ENCODE measurements at regions not wholly inside any gene's neighbourhood (a gene's known extent, or its start where the extent isn't known, plus 50 kb on each side); places are given as distances from the start of the nearest gene placed in this dataset.

DNA sequence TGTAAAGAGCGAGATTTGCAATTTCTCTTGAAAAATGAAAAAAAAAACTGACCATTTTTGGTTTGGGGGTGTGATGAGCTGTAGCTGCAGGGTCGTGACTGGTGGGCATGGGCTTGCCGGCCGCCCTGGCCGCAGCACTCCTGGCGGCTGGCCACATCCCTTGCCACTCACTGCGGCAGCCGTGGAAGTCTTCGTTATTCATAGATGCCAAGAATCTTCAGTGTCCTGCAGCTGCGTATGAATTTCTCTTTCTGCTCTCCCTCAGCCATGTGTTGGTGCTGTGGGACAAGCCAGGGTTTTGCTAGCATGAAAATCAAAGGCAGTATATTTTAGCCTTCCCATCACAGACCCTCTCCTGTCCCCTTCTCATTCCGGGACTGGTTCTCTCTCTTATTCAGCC, 151.7 kb upstream of the TSHZ3 start:
- no peak for DNase-seq (ENCODE audit: low read depth, low spot score)

DNA sequence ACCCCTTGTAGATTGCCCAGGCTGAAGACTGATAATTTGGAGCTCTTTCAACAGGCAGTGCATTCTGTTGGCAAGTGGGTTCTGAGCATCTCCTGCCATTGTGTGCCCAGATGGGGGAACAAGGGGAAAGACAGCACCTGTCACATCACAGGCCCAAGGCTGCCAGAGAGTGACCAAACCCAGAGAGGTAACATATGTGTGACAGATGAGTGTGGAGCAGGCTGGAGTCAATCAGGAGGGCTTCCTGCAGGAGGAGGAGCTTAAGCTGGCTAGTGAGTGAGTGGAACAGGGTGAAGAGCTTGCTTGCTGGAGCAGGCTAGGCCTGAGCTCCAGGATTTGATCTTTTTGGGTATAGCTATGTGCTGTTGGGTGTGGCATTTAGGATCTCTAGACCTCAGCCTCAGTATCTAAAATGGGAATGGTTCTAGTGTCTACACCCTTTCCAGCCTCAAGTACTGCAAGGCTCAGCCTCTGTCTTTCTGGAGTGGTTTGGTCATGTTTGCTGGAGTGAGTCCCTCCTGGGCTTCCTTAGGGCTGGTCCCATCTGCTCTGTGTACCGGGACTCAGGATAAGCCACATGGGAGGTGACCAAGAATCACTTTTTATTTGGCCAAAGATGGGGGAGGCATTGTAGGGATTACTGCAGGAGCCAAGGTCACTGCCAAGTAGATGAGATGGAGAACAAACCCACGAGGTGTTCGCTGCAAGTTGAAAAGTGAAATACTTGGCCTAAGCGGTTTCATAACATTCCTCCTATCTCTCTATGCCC, 152.4 kb upstream of the TSHZ3 start:
- DNase-seq (ENCODE audit: low read depth, low spot score): no peak

GRCh38 chr19:31502536-31503170, 153.4 kb upstream of the TSHZ3 start:
- no peak for DNase-seq (ENCODE audit: low read depth, low spot score)

DNA sequence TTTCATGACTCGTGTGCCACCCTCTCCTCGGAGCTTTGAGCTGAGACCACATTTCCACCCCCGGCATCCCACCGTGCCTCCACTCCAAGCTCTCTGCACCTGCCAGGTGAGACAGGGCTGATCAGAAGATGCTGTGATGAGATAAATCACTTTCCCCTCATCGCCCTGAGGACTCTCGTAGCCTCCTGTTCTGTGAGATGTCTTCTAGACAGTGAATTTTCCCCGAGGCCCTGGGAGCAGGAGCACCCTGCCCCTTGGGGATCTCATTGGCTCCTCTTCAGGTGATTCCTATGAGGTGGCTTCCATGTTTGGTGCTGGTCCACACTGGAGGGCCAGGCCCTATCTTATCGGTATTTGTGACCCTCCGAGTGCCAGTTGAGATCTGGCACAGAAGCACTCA, 154.0 kb upstream of the TSHZ3 start:
- no peak for DNase-seq (ENCODE audit: low read depth, low spot score)

DNA sequence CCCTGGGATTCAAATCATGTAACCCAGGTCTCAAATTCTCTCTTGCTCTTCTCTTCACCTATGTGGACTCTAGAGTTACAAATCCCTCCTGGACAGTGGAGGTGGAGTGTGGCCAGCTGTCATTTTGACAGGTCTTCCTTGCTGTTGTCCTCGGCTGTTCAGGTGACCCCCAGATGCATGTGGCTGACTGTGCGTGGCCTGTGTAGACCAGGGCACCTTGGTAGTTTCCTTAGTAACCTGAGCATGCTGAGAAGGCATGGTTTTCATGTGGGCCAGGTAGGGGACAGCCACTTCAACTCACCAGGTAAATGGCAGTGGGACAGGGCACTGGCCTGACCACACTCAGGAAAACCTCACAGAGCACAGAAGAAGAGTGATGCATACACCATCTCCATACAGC, 155.0 kb upstream of the TSHZ3 start:
- DNase-seq (ENCODE audit: low read depth, low spot score): no peak

DNA sequence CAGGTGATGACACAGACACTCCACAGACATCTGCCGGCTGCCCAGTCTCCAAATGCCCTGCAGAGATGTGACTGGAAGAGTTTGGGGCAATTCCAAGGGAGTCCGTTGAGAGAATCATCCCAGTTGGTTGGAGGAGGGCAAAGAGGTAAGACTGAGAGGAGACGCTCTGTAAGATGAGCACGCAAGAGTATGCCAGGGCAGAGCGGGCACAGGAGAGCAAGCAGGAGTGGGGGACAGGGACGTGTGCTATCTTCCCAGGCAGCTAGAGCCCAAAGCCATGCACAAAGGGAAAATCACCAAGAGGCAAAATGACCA, 156.3 kb upstream of the TSHZ3 start:
- no peak for DNase-seq (ENCODE audit: low read depth, low spot score)

GRCh38 chr19:31506102-31506501, 156.9 kb upstream of the TSHZ3 start:
- DNase-seq (ENCODE audit: low read depth, low spot score): no peak

DNA sequence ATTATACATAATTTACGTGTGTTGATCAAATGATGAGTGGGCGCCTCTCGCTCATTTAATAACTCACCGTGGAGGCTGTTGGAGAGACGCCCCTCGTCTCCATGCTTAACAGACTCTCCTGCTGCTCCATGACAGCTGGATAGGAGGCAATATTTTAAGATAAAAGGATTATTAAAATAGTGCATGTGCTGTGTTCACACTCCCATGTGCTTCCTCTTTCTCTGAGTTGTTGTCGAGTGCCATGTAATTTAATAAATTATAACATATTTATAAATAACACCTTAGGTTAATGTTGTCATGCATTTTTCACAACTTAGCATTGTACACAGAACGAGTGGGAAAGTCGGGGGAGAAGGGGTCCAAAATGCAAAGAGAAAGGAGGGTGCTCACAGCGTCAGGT, 161.4 kb upstream of the TSHZ3 start:
- no peak for DNase-seq (ENCODE audit: low read depth, low spot score)

- no peak for DNase-seq (ENCODE audit: low read depth, low spot score)
These were observed 161.9 kb upstream of the TSHZ3 start for GRCh38 chr19:31511098-31511497.

GRCh38 chr19:31511696-31512095, 162.5 kb upstream of the TSHZ3 start:
- DNase-seq (ENCODE audit: low read depth, low spot score): no peak

GRCh38 chr19:31512181-31512970, 163.1 kb upstream of the TSHZ3 start:
- DNase-seq (ENCODE audit: low read depth, low spot score): no peak

GRCh38 chr19:31513841-31514240, 164.6 kb upstream of the TSHZ3 start:
- no peak for DNase-seq (ENCODE audit: low read depth, low spot score)

GRCh38 chr19:31515931-31516330, 166.7 kb upstream of the TSHZ3 start:
- DNase-seq (ENCODE audit: low read depth, low spot score): no peak

DNA sequence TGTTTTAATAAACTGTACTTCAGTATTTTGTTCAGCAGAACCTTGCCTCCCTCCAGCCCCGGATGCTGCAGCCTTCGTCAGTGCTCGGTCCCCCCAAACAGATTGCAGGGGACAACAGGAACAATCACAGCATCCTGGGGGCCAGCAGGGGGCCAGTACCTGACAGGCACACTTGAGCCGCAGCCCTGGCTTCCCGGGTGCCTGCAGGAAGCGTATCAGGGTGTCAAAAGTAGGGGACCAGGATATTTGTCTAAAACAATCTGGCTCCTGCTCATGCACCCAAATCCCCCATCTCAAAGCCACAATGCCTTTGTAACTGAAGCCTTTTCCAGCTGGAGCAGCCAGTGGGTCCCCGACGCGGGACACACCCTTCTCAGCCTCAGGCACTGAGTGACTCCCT, 167.5 kb upstream of the TSHZ3 start:
- DNase-seq (ENCODE audit: low read depth, low spot score): no peak

DNA sequence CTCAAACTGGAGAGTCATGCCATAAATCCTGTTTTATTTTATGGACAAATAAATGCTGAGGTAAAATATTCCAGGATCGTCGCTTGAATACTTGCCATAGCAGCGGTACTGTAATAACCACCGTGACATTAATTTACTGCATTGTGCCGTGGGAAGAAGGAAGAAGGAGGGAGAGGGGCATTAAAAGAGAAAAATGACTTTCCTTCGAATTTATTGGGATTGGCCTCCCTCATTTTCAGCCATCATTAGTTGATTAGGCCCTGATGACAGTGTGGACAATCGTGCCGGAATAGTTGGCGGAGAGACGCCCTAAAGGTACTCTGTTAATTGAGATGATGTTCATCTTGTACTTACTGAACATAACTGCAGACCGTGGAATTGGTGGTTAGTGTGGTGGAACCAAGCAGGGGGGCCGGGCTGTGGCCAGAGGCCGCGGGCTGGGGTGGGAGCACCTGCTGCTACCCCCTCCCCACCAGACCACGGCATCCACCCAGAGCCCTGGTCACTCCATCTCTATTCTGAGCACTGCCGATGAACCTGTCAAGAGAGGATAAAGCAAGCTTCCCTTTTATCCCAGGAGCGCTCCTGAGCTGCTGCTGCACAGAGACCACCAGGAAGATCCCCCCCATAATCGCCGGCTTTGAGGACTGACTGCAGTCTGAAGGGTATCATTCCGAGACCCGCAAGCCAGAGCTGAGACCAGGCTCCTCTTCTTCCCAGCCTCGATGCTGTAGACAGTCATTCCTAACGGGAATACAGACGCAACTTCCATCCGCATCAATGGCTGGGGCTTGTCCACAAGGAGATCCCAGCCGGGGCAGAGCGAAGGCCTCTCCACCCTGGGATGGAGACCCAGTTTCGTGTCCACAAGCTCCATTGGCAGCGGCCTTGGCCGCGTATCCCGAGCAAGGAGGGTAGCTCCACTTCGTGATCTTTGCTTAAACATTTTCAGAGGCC, 168.3 kb upstream of the TSHZ3 start:
- DNase-seq (ENCODE audit: low read depth, low spot score): no peak

- peak; percentile 40 for DNase-seq (ENCODE audit: low read depth, low spot score)
These were observed 169.2 kb upstream of the TSHZ3 start for GRCh38 chr19:31518216-31519020.

- peak; percentile 12 for DNase-seq (ENCODE audit: low read depth, low spot score)
These were observed 170.0 kb upstream of the TSHZ3 start for GRCh38 chr19:31519256-31519655.

DNA sequence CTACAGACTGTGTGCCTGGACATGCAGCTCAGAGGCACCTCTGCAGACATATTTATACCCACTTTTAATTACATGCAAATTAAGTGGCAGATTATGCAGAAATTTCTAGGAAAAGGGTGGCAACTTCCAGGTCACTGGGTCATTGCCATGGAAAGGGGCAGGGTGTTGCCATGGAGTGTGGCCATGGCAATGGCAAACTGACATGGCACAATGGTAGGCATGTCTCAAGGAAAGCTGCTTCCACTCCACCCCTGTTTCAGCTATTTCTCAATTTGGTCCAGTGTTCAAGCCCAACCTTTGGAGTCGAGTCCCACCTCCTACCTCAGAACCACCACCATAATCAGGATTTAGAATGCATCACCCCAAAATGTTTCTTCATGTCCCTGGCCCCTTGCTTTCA, 170.7 kb upstream of the TSHZ3 start:
- DNase-seq (ENCODE audit: low read depth, low spot score): no peak

DNA sequence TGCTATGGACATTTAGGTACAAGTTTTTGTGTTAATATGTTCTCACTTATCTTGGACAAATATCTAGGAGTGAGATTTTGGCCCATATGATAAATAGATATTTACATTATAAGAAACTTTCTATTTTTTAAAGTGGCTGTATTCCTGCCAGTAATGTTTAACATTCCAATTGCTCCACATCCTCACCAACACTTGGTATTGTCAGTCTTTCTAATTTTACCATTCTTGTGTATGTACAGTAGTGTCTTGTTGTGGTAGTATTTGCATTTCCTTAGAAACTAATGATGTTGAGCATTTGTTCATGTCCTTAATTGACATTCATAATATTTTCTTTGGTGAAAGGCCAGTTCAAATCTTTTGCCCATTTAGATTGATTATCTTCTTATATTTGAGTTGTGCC, 171.4 kb upstream of the TSHZ3 start:
- DNase-seq (ENCODE audit: low read depth, low spot score): no peak

- DNase-seq (ENCODE audit: low read depth, low spot score): no peak
These were observed 176.4 kb upstream of the TSHZ3 start for GRCh38 chr19:31525610-31526147.

GRCh38 chr19:31527443-31527842, 178.2 kb upstream of the TSHZ3 start:
- DNase-seq (ENCODE audit: low read depth, low spot score): no peak
